ENCODE measurements at regions not wholly inside any gene's neighbourhood (a gene's known extent, or its start where the extent isn't known, plus 50 kb on each side); places are given as distances from the start of the nearest gene placed in this dataset.

DNA sequence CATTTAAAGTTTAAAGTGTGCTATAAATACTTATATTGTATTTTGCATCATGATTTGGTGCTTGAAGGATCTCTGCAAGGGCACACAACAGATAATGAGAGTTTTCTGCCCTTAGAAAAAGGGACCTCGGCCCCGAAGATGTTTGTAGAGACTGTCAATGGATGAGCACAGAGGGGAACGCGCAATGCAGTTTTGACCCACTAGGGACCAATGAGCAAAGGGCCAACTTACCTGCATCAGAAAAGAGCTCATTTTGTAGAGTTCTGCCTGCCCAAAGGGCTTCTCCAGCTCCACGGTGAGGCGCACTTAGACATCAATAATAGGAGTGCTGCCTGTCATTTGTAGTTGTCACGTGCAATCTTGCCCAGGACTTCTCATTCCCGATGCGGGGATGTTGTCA, 91.1 kb downstream of the BUB3 start:
- TF ChIP-seq ZNF12 (CRISPR knock-in tag; IDR thresholded peaks at IDR 0.05), result no peak
- TF ChIP-seq, protein P1, sequence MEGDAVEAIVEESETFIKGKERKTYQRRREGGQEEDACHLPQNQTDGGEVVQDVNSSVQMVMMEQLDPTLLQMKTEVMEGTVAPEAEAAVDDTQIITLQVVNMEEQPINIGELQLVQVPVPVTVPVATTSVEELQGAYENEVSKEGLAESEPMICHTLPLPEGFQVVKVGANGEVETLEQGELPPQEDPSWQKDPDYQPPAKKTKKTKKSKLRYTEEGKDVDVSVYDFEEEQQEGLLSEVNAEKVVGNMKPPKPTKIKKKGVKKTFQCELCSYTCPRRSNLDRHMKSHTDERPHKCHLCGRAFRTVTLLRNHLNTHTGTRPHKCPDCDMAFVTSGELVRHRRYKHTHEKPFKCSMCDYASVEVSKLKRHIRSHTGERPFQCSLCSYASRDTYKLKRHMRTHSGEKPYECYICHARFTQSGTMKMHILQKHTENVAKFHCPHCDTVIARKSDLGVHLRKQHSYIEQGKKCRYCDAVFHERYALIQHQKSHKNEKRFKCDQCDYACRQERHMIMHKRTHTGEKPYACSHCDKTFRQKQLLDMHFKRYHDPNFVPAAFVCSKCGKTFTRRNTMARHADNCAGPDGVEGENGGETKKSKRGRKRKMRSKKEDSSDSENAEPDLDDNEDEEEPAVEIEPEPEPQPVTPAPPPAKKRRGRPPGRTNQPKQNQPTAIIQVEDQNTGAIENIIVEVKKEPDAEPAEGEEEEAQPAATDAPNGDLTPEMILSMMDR (IDR thresholded peaks at IDR 0.05 in 2 of 3, conservative IDR thresholded peaks at IDR 0.05 in 1 of 3; ENCODE audit: insufficient read depth in 2 of 3, low read depth in 1 of 3, low read length in 3 of 3), result peak in 1 of 3 experiments; percentile 17; a peak in 1 of 6 replicates
- TF ChIP-seq JUN (IDR thresholded peaks at IDR 0.05; ENCODE audit: borderline replicate concordance, low read depth, low read length), result no peak
- no peak for TF ChIP-seq JUN (CRISPR knock-in tag; IDR thresholded peaks at IDR 0.05; ENCODE audit: borderline replicate concordance)
- TF ChIP-seq GABPA (tag; conservative IDR thresholded peaks at IDR 0.05; ENCODE audit: low read depth), result no peak
- no peak for TF ChIP-seq MAFK (IDR thresholded peaks at IDR 0.05; ENCODE audit: low read length)
